ENCODE measurements at regions not wholly inside any gene's neighbourhood (a gene's known extent, or its start where the extent isn't known, plus 50 kb on each side); places are given as distances from the start of the nearest gene placed in this dataset.
"Not testable (repeated sequence)": the region's sequence is repeated elsewhere in the genome, so short reads cannot be mapped to it uniquely, and the experiment has no call there.

DNA sequence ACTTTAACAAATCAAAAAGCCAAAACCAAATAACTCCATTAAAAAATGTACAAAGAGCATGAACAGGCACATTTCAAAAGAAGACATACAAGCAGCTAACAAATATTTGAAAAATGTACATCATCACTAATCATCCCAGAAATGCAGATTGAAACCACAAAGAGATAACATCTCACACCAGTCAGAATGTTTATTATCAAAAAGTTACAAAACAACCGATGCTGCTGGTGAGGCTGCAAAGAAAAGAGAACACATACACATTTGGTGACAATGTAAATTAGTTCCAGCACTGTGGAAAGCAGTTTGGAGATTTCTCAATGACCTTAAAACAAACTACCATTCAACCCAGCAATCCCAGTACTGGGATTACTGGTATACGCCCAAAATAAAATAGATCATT is 756.0 kb upstream of the PCDH20 start:
- DNase-seq (ENCODE audit: low spot score in 2 of 2) (no peak), ATAC-seq (ENCODE audit: low read depth) (no peak)
- Mint-ChIP-seq H3K4me1 (no peaks in the 10 kb centered on the region), H3K27ac (no peak overlapping the region), H3K9me3 (peaks cover 12% of the 10 kb centered on the region), H3K36me3 (no peaks in the 10 kb centered on the region), H3K27me3 (no peaks in the 10 kb centered on the region), H3K4me3 (no peak overlapping the region)

DNA sequence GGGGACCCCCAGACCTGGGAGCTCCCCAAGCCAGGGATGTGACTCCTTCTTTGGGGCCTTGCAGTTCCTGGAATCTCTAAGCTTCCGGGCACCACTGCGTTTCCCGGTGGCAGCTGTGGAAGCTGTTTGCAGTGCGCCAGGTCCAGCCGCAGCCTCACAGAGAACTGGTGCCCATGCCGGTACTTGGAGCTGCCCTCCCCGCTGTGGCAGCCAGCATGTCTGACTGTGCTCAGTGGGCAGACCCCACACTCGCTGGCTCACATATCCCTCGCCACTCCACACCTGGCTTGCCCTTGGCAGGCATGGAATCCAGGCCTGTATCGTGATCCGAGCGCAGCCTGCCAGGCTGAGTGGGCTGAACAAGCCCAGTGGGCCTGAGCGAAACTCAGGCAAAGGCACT is 753.2 kb upstream of the PCDH20 start:
- ATAC-seq (ENCODE audit: low read depth) (no peak), DNase-seq (ENCODE audit: low spot score in 2 of 2) (no peak)
- no peaks in the 10 kb centered on the region for H3K27me3 Mint-ChIP-seq
- H3K4me1 Mint-ChIP-seq: no peaks in the 10 kb centered on the region
- H3K4me3 Mint-ChIP-seq: no peak overlapping the region
- no peak overlapping the region for H3K27ac Mint-ChIP-seq
- H3K36me3 Mint-ChIP-seq: no peaks in the 10 kb centered on the region
- H3K9me3 Mint-ChIP-seq: peaks cover 7% of the 10 kb centered on the region

DNA sequence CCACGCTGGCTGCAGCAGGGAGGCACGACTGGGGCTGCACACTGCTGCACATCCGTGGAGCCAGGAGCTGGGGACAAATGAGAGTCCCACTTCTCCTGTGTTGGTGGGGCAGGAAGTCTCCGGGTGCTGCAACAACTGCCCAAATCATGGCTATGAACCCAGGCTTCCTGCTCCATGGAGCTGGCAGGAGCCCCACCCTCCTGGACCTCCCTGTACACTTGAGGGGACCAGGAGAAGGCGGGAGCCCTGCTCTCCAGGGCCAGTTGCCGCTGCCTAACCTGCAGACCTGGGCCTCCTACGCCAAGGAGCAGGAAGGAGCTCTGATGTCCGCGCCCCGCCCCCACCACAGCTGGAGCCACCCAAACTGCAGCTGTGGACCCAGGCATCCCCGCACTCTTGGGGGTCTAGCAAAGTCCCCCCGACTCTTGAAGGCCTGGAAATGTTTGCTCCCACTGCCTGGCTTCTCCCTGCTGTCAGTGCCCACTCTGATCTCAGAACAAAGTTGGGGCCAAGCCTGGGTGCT is 752.1 kb upstream of the PCDH20 start:
- Mint-ChIP-seq H3K4me1 (no peaks in the 10 kb centered on the region), H3K27ac (no peak overlapping the region), H3K4me3 (no peak overlapping the region), H3K9me3 (peaks cover 9% of the 10 kb centered on the region), H3K27me3 (no peaks in the 10 kb centered on the region), H3K36me3 (no peaks in the 10 kb centered on the region)
- no peak for DNase-seq (ENCODE audit: low spot score in 2 of 2)
- no peak for ATAC-seq (ENCODE audit: low read depth)

DNA sequence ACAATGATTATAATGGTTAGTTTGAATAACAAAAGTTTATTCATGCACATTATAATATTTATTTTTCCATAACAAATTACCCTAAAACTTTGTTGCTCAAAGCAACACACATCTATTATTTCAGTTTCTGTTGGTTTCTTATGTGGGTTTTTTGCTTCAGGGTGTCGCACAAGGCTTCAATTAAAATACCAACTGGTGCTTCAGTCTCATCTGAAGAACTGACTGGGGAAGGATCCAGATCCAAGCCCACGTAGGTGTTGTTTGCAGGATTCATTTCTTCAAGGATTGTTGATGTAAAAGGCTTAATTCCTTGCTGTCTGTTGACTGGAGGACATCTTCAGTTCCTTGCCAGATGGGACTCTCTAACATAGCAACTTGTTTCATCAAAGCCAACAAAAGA is 747.2 kb upstream of the PCDH20 start:
- Mint-ChIP-seq H3K36me3 (no peaks in the 10 kb centered on the region), H3K27ac (no peak overlapping the region), H3K9me3 (peaks cover 2% of the 10 kb centered on the region), H3K4me3 (no peak overlapping the region), H3K4me1 (no peaks in the 10 kb centered on the region), H3K27me3 (no peaks in the 10 kb centered on the region)
- no peak for ATAC-seq (ENCODE audit: low read depth)
- no peak for DNase-seq (ENCODE audit: low spot score in 2 of 2)

DNA sequence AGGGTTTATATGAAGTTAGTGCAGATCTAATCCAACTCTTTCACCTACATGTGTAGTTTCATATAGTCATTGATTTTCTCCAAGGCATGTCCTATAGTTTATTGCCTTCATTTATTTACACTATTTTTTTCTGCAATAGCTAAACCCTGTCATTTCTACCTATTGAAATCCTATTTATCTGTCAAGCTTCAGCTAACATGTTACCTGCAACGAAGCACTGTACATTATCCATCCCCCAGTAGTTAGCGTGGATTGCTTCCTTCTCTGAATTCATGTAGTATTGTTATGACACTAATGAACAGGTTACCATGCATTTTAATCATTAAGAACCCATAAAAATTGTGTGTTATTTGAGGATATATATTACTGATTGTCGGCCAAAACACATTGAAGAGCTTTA is 742.9 kb upstream of the PCDH20 start:
- no peaks in the 10 kb centered on the region for H3K4me1 Mint-ChIP-seq
- no peaks in the 10 kb centered on the region for H3K36me3 Mint-ChIP-seq
- H3K4me3 Mint-ChIP-seq: no peak overlapping the region
- H3K9me3 Mint-ChIP-seq: peaks cover 10% of the 10 kb centered on the region
- no peak for DNase-seq (ENCODE audit: low spot score in 2 of 2)
- no peaks in the 10 kb centered on the region for H3K27me3 Mint-ChIP-seq
- no peak for ATAC-seq (ENCODE audit: low read depth)
- H3K27ac Mint-ChIP-seq: no peak overlapping the region

DNA sequence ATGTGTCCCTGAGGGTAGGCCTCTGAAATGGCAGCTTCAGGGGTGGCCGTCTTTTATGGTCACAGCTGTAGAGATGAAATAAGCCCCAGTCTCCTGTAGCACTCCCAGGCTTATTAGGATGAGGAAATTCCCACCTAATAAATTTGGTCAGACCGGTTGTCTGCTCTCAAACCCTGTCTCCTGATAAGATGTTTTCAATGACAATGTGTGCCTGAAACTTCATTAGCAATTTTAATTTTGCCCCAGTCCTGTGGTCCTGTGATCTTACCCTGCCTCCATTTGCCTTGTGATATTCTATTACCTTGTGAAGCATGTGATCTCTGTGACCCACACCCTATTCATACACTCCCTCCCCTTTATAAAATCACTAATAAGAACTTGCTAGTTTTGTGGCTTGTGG is 736.1 kb upstream of the PCDH20 start:
- not testable (repeated sequence) for H3K36me3 Mint-ChIP-seq; ATAC-seq (ENCODE audit: low read depth); H3K4me3 Mint-ChIP-seq

DNA sequence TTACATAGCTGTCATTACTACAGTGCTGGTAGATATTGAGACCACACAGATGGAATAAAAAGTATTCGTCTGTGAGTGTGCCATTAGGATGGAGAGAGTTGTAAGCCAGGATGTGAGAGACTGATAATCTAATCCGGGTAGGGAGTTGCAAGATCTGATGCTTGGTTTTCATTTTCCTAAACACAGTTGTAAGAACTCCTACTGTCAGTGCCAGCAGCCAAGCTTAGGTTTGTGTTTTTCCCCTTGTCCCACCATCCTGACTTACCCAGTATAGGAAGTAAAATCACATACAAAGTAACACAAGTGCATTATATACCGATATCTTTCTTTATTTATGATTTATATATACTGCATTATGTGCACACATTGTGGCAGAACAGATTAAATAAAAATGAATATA is 726.4 kb upstream of the PCDH20 start:
- Mint-ChIP-seq H3K4me3 (no peak overlapping the region), H3K27me3 (no peaks in the 10 kb centered on the region), H3K4me1 (no peaks in the 10 kb centered on the region), H3K9me3 (peaks cover 9% of the 10 kb centered on the region), H3K27ac (no peak overlapping the region), H3K36me3 (no peaks in the 10 kb centered on the region)
- no peak for DNase-seq (ENCODE audit: low spot score in 2 of 2)
- ATAC-seq (ENCODE audit: low read depth): no peak

More for the DNA sequence above, 736.1 kb upstream of the PCDH20 start:
- not testable (repeated sequence) for H3K27me3 Mint-ChIP-seq; DNase-seq (ENCODE audit: low spot score in 2 of 2); H3K27ac Mint-ChIP-seq; H3K4me1 Mint-ChIP-seq
- peaks cover 11% of the 10 kb centered on the region for H3K9me3 Mint-ChIP-seq

DNA sequence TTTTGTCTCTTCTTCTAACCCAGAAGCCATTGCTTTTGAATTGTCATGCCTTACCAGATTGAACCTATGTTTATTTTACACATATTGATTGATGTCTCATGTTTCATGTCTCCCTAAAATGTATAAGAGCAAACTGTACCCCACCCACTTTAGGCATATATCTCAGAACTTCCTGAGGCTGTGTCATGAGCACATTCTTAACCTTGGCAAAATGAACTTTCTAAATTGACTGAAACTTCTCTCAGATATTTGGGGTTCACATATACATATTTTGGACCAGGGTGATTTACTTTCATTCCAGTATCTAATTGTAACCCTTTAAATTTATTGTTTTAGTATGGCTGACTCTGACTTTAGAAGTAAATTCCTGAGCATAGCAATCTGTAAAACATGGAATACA is 723.9 kb upstream of the PCDH20 start:
- Mint-ChIP-seq H3K27me3 (no peaks in the 10 kb centered on the region), H3K36me3 (no peaks in the 10 kb centered on the region), H3K4me3 (no peak overlapping the region), H3K27ac (no peak overlapping the region), H3K4me1 (no peaks in the 10 kb centered on the region), H3K9me3 (peaks cover 6% of the 10 kb centered on the region)
- DNase-seq (ENCODE audit: low spot score in 2 of 2) (no peak), ATAC-seq (ENCODE audit: low read depth) (no peak)

DNA sequence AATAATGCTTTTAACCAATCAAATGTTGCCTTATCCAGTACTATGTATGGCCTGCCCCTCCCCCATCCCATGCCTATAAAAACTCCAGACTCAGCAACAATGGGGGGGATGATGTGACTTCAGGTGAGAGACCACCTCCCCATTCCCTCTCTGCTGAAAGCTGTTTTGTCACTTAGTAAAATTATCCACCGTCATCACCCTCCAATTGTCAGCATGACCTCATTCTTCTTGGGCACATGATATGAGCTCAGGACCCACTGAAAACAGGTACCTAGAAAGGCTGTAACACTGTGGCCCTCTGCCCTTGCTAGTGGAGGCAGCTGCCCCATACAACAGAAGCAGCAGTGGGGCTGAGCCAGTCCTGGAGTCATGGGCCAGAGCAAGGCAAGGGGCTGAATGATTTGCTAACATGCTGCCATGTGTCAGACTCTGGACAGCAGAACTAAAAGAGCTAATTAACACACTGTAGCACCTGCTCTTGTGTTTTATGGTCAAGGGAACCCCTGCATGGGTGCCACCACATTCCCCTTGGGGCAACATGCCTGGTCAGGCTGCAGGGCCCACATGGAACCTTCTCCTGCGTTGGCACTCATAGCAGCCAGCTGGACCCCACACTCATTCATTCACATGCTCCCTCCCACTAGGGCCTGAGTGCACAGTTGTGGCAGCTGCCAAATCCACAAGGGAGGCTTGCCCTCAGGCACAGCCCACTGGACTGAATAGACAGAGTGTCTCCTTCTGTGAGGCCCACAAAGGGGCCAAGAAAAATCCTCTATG is 722.2 kb upstream of the PCDH20 start:
- H3K36me3 Mint-ChIP-seq: no peaks in the 10 kb centered on the region
- peaks cover 6% of the 10 kb centered on the region for H3K9me3 Mint-ChIP-seq
- no peak overlapping the region for H3K27ac Mint-ChIP-seq
- DNase-seq (ENCODE audit: low spot score in 2 of 2) (no peak), ATAC-seq (ENCODE audit: low read depth) (no peak)
- no peaks in the 10 kb centered on the region for H3K4me1 Mint-ChIP-seq
- H3K4me3 Mint-ChIP-seq: no peak overlapping the region
- no peaks in the 10 kb centered on the region for H3K27me3 Mint-ChIP-seq

DNA sequence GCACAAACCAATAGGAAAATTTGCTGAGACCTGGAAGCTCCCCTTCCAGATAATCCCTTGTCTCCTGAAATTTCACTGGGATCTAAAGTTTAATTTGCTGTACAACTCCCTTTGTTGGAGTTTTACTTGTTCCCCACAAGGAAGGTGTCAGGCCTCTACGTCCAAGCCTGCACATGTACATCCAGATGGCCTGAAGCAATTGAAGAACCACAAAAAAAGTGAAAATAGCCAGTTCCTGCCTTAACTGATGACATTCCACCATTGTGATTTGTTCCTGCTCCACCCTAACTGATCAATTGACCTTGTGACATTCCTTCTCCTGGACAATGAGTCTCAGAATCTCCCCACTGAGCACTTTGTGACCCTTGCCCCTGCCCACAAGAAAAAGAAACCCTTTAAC is 716.0 kb upstream of the PCDH20 start:
- Mint-ChIP-seq H3K27me3 (no peaks in the 10 kb centered on the region), H3K4me3 (no peak overlapping the region), H3K36me3 (no peaks in the 10 kb centered on the region), H3K4me1 (no peaks in the 10 kb centered on the region), H3K9me3 (peaks cover 6% of the 10 kb centered on the region), H3K27ac (no peak overlapping the region)
- ATAC-seq (ENCODE audit: low read depth) (no peak), DNase-seq (ENCODE audit: low spot score in 2 of 2) (no peak)

DNA sequence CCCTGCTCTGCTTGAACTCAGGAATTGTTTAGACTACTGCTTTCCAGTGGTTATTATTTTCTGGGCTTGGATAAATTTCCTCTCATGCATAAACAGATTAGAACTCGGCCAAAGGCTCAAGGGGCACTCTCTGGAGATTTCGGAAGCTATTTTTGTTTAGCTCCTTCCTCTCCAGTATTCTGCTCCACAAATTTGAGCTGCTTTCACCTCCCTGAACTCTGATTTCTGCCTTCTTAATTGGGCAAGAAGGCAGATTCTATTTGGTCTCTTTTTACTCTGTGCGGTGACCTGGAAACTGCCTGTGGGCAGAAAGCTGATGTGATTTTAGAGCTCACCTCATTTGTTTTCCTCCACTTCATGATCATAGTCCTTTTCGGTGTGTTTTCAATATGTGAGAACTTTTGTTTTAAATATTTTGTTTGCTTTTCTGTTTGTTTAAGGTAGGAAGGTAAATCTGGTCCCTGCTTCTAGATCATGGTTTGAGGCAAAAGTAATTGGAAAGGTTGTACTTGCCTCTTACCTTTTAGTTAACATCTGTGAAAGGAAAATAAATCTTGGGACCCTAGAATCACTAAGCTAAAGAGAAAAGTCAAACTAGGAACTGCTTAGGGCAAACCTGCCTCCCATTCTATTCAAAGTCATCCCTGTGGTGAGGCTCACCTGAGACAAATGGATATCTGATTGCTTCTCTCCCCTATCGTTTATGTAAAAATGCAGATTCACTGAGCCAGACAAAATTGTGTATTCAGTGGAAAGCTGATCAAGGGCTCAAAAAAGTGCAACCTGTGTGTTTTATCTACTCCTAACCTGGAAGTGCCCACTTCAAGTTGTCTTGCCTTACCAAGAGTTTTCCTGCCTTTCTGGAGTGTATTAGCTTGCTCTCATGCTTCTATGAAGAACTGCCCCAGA is 714.7 kb upstream of the PCDH20 start:
- no peaks in the 10 kb centered on the region for H3K27me3 Mint-ChIP-seq
- H3K4me3 Mint-ChIP-seq: no peak overlapping the region
- H3K27ac Mint-ChIP-seq: no peak overlapping the region
- DNase-seq (ENCODE audit: low spot score in 2 of 2) (no peak), ATAC-seq (ENCODE audit: low read depth) (no peak)
- peaks cover 6% of the 10 kb centered on the region for H3K9me3 Mint-ChIP-seq
- no peaks in the 10 kb centered on the region for H3K4me1 Mint-ChIP-seq
- no peaks in the 10 kb centered on the region for H3K36me3 Mint-ChIP-seq

DNA sequence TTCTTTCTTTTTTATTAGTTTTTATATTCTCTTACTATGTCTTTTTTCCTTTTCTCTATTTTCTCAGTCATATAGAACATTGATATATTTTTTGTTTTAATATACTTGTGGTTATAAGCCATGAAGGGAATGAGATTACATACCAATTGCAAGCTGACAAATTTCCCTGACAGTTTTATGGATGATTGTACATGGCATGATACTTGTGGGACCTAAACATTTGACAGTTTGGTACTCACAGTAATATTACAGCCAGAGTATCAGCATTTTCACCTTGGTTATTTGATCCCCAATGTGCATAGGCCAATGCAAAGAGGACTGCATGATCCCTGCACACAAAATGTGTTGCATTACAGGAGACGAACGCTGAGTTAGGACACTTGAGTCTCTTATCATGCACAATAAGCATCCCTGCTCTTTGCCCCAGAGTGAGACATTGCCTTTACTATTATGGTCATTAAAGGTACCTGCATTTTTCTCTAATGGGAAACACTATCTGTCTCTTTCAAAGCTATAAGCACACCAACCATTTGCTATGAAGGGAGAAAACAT is 713.4 kb upstream of the PCDH20 start:
- Mint-ChIP-seq H3K27ac (no peak overlapping the region), H3K9me3 (peaks cover 6% of the 10 kb centered on the region), H3K36me3 (no peaks in the 10 kb centered on the region), H3K4me1 (no peaks in the 10 kb centered on the region), H3K4me3 (no peak overlapping the region), H3K27me3 (no peaks in the 10 kb centered on the region)
- ATAC-seq (ENCODE audit: low read depth): no peak
- no peak for DNase-seq (ENCODE audit: low spot score in 2 of 2)

DNA sequence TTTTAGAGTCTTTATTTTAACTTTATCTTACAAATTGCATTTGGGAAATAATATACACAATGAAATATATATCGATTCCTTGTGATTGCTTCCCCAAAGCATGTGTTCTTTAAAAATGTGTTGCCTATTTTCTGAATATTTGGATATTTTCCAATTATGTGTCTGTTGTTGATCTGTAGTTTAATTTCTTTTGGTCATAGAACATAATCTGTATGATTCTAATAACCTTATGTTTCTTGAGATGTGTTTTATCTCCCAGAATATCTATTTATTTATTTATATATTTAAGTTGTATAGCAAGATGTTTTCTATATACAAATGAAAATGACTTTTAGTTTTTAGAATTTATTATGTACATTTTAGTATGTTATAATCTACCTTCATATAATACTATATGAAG is 710.8 kb upstream of the PCDH20 start:
- Mint-ChIP-seq H3K9me3 (peaks cover 2% of the 10 kb centered on the region), H3K4me1 (no peaks in the 10 kb centered on the region), H3K27ac (no peak overlapping the region), H3K27me3 (no peaks in the 10 kb centered on the region), H3K36me3 (no peaks in the 10 kb centered on the region), H3K4me3 (no peak overlapping the region)
- no peak for DNase-seq (ENCODE audit: low spot score in 2 of 2)
- ATAC-seq (ENCODE audit: low read depth): no peak

DNA sequence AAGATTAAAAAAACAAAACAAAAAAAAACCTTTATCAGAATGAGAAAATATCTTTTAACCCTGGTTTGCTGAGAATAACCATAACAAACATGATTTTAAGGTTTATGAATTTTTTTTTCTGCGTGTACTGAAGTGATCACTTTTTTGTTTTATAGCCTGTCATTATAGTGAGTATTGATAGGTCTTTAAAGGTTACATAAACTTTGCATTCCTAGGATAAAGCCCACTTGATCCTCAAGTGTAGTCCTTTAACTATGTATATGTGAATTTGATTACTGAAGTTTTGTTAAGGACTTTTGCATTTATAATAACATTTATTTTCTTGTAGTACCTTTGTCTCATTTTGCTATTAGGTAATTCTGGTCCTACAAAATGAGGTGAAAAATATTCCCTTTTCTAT is 709.8 kb upstream of the PCDH20 start:
- Mint-ChIP-seq H3K27me3 (no peaks in the 10 kb centered on the region), H3K4me1 (no peaks in the 10 kb centered on the region), H3K4me3 (no peak overlapping the region), H3K27ac (no peak overlapping the region), H3K36me3 (no peaks in the 10 kb centered on the region), H3K9me3 (peaks cover 2% of the 10 kb centered on the region)
- ATAC-seq (ENCODE audit: low read depth) (no peak), DNase-seq (ENCODE audit: low spot score in 2 of 2) (no peak)

Data from memory B cell (primary cell).